WTC11 (cell line): ENCODE measurements at regions not wholly inside any gene's neighbourhood (a gene's known extent, or its start where the extent isn't known, plus 50 kb on each side); places are given as distances from the start of the nearest gene placed in this dataset.

ENCODE experiments used
- ATAC-seq: fragments of 200-7000 bp; cut with Tn5 transposase; 2 replicates; pipeline ENCODE4 v1.10.0; 2021; ENCODE audit warnings: mild to moderate bottlenecking, moderate library complexity
- CTCF ChIA-PET: fragments of 300-600 bp; sonication (Branson Sonifier 250); formaldehyde crosslinking; loops from one replicate; lab custom pipeline; 2021; ENCODE audit warnings: antibody characterized with exemption; lab: Charles Lee
- POLR2A ChIA-PET: fragments of 350-600 bp; sonication (Branson Sonifier 250); formaldehyde crosslinking; loops from one replicate; lab custom pipeline; 2021; ENCODE audit warnings: antibody characterized with exemption; lab: Charles Lee
- DNase-seq: peaks from one replicate; pipeline ENCODE4 v3.0.0; 2021; ENCODE audit warnings: low spot score
- H3K27ac Mint-ChIP-seq: 2 replicates; pipeline ENCODE4 v1.8.0; 2021; ENCODE audit warnings: mixed read lengths
- H3K27me3 Mint-ChIP-seq: 2 replicates; pipeline ENCODE4 v1.8.0; 2021; ENCODE audit warnings: low read depth, mild to moderate bottlenecking, moderate library complexity, mixed read lengths
- H3K36me3 Mint-ChIP-seq: 2 replicates; pipeline ENCODE4 v1.8.0; 2021; ENCODE audit warnings: mixed read lengths
- H3K4me1 Mint-ChIP-seq: 2 replicates; pipeline ENCODE4 v1.8.0; 2022; ENCODE audit warnings: mixed read lengths
- H3K4me3 Mint-ChIP-seq: 2 replicates; pipeline ENCODE4 v1.8.0; 2021; ENCODE audit warnings: mild to moderate bottlenecking, moderate library complexity, mixed read lengths
- H3K9me3 Mint-ChIP-seq: 2 replicates; pipeline ENCODE4 v1.8.0; 2021; ENCODE audit warnings: mixed read lengths
- CREB1 ChIP-seq: sonication (generic); formaldehyde crosslinking; IDR thresholded peaks from 2 replicates; pipeline ENCODE4 v1.8.0; 2023; ENCODE audit warnings: mild to moderate bottlenecking, missing genetic modification reagents
- E2F5 ChIP-seq: sonication (generic); formaldehyde crosslinking; IDR thresholded peaks from 2 replicates; pipeline ENCODE4 v1.8.1; 2022; ENCODE audit warnings: mild to moderate bottlenecking, moderate library complexity, missing genetic modification reagents
- GTF2I ChIP-seq: fragments of 250-450 bp; sonication (Bioruptor Pico); conservative IDR thresholded peaks from 2 replicates; pipeline ENCODE4 v1.4.0; 2021; ENCODE audit warnings: mild to moderate bottlenecking
- NR1H2 ChIP-seq: sonication (generic); formaldehyde crosslinking; IDR thresholded peaks from 2 replicates; pipeline ENCODE4 v1.9.0; 2021; ENCODE audit warnings: mild to moderate bottlenecking, moderate library complexity, missing genetic modification reagents
- ZNF138 ChIP-seq: sonication (generic); formaldehyde crosslinking; conservative IDR thresholded peaks from 2 replicates; pipeline ENCODE4 v1.8.1; 2022; ENCODE audit warnings: mild to moderate bottlenecking, moderate library complexity, missing genetic modification reagents
- ZNF263 ChIP-seq: sonication (generic); formaldehyde crosslinking; IDR thresholded peaks from 2 replicates; pipeline ENCODE4 v1.8.1; 2022; ENCODE audit warnings: low read depth, mild to moderate bottlenecking, moderate library complexity, missing genetic modification reagents
- ZNF416 ChIP-seq: fragments of 250-450 bp; sonication (Bioruptor Pico); IDR thresholded peaks from 2 replicates; pipeline ENCODE4 v1.9.0; 2021; ENCODE audit warnings: mild to moderate bottlenecking, inconsistent platforms
- ZNF671 ChIP-seq: fragments of 250-450 bp; sonication (Bioruptor Pico); IDR thresholded peaks from 2 replicates; pipeline ENCODE4 v1.8.0; 2021; ENCODE audit warnings: mild to moderate bottlenecking
- TF ChIP-seq, protein P1 (sequence below): sonication (generic); formaldehyde crosslinking; IDR thresholded peaks from 2 replicates; pipeline ENCODE4 v1.8.0; 2023; ENCODE audit warnings: mild to moderate bottlenecking, missing genetic modification reagents
- TF ChIP-seq, protein P2 (sequence below): sonication (generic); formaldehyde crosslinking; IDR thresholded peaks from 2 replicates; pipeline ENCODE4 v1.8.1; 2022; ENCODE audit warnings: low read depth, missing genetic modification reagents, borderline replicate concordance
- TF ChIP-seq, protein P3 (sequence below): fragments of 250-450 bp; sonication (Bioruptor Pico); IDR thresholded peaks from 2 replicates; pipeline ENCODE4 v1.9.0; 2021; ENCODE audit warnings: mild to moderate bottlenecking
- TF ChIP-seq, protein P4 (sequence below): sonication (generic); formaldehyde crosslinking; IDR thresholded peaks from 2 replicates; pipeline ENCODE4 v1.8.1; 2022; ENCODE audit warnings: missing genetic modification reagents, borderline replicate concordance
- TF ChIP-seq, protein P5 (sequence below): sonication (generic); formaldehyde crosslinking; IDR thresholded peaks from 2 replicates; pipeline ENCODE4 v1.8.1; 2022; ENCODE audit warnings: low read depth, mild to moderate bottlenecking, moderate library complexity, missing genetic modification reagents, borderline replicate concordance
- TF ChIP-seq, protein P6 (sequence below): sonication (generic); formaldehyde crosslinking; IDR thresholded peaks from 2 replicates; pipeline ENCODE4 v1.8.1; 2023; ENCODE audit warnings: mild to moderate bottlenecking, missing genetic modification reagents
- TF ChIP-seq, protein P7 (sequence below): sonication (generic); formaldehyde crosslinking; conservative IDR thresholded peaks from 2 replicates; pipeline ENCODE4 v1.8.1; 2023; ENCODE audit warnings: mild to moderate bottlenecking, low read depth, missing genetic modification reagents, moderate library complexity

DNA sequence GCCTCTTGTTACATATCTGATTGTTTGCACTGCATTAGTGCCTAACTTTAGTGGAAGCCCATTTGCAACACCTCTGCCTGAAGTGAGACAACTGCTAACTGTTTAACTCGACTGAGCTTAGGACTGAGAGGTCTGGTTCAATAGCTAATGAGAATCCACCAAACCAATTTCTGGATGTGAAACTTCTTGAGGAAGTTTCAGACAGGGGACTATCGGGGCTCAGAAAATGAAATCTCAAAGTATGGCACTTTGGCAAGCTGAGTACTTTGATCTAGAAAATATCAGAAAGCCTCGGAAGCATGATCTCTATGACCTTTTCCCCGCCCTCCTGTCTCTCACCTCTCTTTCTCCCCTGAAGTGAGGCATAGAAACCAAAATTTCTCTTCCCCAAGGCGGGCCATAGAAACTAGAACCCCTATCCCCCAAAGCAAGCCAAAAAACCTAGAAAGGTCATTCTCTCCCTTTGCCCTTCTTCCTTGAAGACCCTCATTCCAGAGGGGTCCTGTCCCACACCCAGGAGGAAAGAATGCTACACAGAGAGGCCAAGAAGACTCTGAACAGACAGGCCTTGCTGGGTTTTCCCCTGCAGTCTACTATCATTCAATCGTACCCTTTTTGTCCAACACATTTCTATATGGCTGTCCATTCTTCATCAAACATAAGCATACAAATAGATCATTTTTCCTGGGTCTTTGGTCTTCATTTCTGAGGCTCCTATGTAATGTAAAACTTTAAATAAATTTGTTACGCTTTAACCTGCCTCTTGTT lies 69.6 kb upstream of the CREB1 start:
- peaks cover 5% of the 10 kb centered on the region; the same call in 1 of the 2 replicates for H3K4me1 Mint-ChIP-seq
- H3K36me3 Mint-ChIP-seq, result peaks cover 1% of the 10 kb centered on the region
- CTCF ChIA-PET, result no interaction called here
- no peak overlapping the region for H3K4me3 Mint-ChIP-seq
- ATAC-seq (no peak), DNase-seq (no peak)
- peak overlapping the region; percentile 10; the same call in 1 of the 2 replicates for H3K27ac Mint-ChIP-seq
- no peaks in the 10 kb centered on the region for H3K27me3 Mint-ChIP-seq
- peaks cover 3% of the 10 kb centered on the region for H3K9me3 Mint-ChIP-seq
- no peak for TF ChIP-seq NR1H2 (CRISPR knock-in tag)
- no peak for TF ChIP-seq GTF2I
- no peak for TF ChIP-seq ZNF671
- TF ChIP-seq, protein P1, sequence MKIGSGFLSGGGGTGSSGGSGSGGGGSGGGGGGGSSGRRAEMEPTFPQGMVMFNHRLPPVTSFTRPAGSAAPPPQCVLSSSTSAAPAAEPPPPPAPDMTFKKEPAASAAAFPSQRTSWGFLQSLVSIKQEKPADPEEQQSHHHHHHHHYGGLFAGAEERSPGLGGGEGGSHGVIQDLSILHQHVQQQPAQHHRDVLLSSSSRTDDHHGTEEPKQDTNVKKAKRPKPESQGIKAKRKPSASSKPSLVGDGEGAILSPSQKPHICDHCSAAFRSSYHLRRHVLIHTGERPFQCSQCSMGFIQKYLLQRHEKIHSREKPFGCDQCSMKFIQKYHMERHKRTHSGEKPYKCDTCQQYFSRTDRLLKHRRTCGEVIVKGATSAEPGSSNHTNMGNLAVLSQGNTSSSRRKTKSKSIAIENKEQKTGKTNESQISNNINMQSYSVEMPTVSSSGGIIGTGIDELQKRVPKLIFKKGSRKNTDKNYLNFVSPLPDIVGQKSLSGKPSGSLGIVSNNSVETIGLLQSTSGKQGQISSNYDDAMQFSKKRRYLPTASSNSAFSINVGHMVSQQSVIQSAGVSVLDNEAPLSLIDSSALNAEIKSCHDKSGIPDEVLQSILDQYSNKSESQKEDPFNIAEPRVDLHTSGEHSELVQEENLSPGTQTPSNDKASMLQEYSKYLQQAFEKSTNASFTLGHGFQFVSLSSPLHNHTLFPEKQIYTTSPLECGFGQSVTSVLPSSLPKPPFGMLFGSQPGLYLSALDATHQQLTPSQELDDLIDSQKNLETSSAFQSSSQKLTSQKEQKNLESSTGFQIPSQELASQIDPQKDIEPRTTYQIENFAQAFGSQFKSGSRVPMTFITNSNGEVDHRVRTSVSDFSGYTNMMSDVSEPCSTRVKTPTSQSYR (CRISPR knock-in tag), result no peak
- TF ChIP-seq ZNF138, result no peak
- POLR2A ChIA-PET, result interaction anchor here (1.3 kb wide), 1 partner anchor 294 kb away, joined by 3 read pairs; the partner anchor contains the start of gene KLF7

GRCh38 chr2:207463433-207463832 lies 66.3 kb upstream of the CREB1 start:
- TF ChIP-seq, protein P2, sequence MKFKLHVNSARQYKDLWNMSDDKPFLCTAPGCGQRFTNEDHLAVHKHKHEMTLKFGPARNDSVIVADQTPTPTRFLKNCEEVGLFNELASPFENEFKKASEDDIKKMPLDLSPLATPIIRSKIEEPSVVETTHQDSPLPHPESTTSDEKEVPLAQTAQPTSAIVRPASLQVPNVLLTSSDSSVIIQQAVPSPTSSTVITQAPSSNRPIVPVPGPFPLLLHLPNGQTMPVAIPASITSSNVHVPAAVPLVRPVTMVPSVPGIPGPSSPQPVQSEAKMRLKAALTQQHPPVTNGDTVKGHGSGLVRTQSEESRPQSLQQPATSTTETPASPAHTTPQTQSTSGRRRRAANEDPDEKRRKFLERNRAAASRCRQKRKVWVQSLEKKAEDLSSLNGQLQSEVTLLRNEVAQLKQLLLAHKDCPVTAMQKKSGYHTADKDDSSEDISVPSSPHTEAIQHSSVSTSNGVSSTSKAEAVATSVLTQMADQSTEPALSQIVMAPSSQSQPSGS (CRISPR knock-in tag), result no peak
- TF ChIP-seq ZNF416 (CRISPR knock-in tag) (no peak), ZNF263 (CRISPR knock-in tag) (no peak), CREB1 (CRISPR knock-in tag) (no peak), E2F5 (no peak)
- TF ChIP-seq, protein P3, sequence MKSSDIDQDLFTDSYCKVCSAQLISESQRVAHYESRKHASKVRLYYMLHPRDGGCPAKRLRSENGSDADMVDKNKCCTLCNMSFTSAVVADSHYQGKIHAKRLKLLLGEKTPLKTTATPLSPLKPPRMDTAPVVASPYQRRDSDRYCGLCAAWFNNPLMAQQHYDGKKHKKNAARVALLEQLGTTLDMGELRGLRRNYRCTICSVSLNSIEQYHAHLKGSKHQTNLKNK (CRISPR knock-in tag), result no peak
- TF ChIP-seq, protein P4, sequence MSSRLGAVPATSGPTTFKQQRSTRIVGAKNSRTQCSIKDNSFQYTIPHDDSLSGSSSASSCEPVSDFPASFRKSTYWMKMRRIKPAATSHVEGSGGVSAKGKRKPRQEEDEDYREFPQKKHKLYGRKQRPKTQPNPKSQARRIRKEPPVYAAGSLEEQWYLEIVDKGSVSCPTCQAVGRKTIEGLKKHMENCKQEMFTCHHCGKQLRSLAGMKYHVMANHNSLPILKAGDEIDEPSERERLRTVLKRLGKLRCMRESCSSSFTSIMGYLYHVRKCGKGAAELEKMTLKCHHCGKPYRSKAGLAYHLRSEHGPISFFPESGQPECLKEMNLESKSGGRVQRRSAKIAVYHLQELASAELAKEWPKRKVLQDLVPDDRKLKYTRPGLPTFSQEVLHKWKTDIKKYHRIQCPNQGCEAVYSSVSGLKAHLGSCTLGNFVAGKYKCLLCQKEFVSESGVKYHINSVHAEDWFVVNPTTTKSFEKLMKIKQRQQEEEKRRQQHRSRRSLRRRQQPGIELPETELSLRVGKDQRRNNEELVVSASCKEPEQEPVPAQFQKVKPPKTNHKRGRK (CRISPR knock-in tag), result no peak
- TF ChIP-seq, protein P5, sequence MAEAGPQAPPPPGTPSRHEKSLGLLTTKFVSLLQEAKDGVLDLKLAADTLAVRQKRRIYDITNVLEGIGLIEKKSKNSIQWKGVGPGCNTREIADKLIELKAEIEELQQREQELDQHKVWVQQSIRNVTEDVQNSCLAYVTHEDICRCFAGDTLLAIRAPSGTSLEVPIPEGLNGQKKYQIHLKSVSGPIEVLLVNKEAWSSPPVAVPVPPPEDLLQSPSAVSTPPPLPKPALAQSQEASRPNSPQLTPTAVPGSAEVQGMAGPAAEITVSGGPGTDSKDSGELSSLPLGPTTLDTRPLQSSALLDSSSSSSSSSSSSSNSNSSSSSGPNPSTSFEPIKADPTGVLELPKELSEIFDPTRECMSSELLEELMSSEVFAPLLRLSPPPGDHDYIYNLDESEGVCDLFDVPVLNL, result no peak
- DNase-seq (no peak), ATAC-seq (no peak)
- POLR2A ChIA-PET, result no interaction called here
- H3K27ac Mint-ChIP-seq, result no peak overlapping the region
- no peaks in the 10 kb centered on the region for H3K27me3 Mint-ChIP-seq
- H3K36me3 Mint-ChIP-seq, result no peaks in the 10 kb centered on the region
- no peaks in the 10 kb centered on the region for H3K9me3 Mint-ChIP-seq
- CTCF ChIA-PET, result no interaction called here
- no peak overlapping the region for H3K4me3 Mint-ChIP-seq
- peaks cover 10% of the 10 kb centered on the region; the same call in 1 of the 2 replicates for H3K4me1 Mint-ChIP-seq

GRCh38 chr2:207464007-207464406 lies 65.8 kb upstream of the CREB1 start:
- Mint-ChIP-seq H3K27me3 (no peaks in the 10 kb centered on the region), H3K36me3 (no peaks in the 10 kb centered on the region), H3K4me1 (peaks cover 10% of the 10 kb centered on the region; the same call in 1 of the 2 replicates), H3K27ac (no peak overlapping the region), H3K9me3 (no peaks in the 10 kb centered on the region), H3K4me3 (no peak overlapping the region)
- CTCF ChIA-PET, result no interaction called here
- POLR2A ChIA-PET, result no interaction called here
- DNase-seq, result no peak
- ATAC-seq, result no peak
- TF ChIP-seq, protein P6, sequence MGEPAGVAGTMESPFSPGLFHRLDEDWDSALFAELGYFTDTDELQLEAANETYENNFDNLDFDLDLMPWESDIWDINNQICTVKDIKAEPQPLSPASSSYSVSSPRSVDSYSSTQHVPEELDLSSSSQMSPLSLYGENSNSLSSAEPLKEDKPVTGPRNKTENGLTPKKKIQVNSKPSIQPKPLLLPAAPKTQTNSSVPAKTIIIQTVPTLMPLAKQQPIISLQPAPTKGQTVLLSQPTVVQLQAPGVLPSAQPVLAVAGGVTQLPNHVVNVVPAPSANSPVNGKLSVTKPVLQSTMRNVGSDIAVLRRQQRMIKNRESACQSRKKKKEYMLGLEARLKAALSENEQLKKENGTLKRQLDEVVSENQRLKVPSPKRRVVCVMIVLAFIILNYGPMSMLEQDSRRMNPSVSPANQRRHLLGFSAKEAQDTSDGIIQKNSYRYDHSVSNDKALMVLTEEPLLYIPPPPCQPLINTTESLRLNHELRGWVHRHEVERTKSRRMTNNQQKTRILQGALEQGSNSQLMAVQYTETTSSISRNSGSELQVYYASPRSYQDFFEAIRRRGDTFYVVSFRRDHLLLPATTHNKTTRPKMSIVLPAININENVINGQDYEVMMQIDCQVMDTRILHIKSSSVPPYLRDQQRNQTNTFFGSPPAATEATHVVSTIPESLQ (CRISPR knock-in tag), result no peak
- TF ChIP-seq, protein P7, sequence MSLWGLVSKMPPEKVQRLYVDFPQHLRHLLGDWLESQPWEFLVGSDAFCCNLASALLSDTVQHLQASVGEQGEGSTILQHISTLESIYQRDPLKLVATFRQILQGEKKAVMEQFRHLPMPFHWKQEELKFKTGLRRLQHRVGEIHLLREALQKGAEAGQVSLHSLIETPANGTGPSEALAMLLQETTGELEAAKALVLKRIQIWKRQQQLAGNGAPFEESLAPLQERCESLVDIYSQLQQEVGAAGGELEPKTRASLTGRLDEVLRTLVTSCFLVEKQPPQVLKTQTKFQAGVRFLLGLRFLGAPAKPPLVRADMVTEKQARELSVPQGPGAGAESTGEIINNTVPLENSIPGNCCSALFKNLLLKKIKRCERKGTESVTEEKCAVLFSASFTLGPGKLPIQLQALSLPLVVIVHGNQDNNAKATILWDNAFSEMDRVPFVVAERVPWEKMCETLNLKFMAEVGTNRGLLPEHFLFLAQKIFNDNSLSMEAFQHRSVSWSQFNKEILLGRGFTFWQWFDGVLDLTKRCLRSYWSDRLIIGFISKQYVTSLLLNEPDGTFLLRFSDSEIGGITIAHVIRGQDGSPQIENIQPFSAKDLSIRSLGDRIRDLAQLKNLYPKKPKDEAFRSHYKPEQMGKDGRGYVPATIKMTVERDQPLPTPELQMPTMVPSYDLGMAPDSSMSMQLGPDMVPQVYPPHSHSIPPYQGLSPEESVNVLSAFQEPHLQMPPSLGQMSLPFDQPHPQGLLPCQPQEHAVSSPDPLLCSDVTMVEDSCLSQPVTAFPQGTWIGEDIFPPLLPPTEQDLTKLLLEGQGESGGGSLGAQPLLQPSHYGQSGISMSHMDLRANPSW (CRISPR knock-in tag), result no peak
- TF ChIP-seq, protein P4 (CRISPR knock-in tag), result no peak
